Head of caudate nucleus (tissue), 42 donors: ENCODE measurements at regions not wholly inside any gene's neighbourhood (a gene's known extent, or its start where the extent isn't known, plus 50 kb on each side); places are given as distances from the start of the nearest gene placed in this dataset.

Experiments
- DNase-seq, 42 donors: peaks; one replicate each; pipeline versions ENCODE4 v3.0.0 to v3.0.0-alpha.2; 2020 to 2021; ENCODE audit warnings: mixed read lengths in 7 of 42
- intact Hi-C: fragments of 100-400 bp; cut with DNase I; formaldehyde crosslinking; loops from one replicate; pipeline ENCODE4 v1.15.0; 2022

DNA sequence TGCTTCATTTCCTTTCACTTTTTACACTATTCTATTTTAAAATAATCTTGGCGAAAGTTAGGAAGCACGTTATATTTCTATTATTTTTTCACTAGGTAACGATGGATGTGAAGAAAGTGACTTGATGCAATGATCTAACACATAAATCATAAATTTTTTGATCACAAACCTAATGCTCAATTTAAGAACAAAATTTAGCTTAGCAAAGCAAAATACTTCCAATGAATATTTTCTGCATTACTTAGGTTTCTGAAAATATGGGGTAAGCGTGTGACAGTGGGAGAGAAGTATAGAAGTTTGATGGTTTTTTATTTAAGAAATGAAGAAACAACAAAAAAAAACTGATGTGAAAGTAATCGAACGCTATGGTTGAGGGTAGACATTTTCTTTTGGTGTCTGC is 1528.7 kb upstream of the CDH9 start:
- DNase-seq = no peak
- intact Hi-C loops = no loop called here

DNA sequence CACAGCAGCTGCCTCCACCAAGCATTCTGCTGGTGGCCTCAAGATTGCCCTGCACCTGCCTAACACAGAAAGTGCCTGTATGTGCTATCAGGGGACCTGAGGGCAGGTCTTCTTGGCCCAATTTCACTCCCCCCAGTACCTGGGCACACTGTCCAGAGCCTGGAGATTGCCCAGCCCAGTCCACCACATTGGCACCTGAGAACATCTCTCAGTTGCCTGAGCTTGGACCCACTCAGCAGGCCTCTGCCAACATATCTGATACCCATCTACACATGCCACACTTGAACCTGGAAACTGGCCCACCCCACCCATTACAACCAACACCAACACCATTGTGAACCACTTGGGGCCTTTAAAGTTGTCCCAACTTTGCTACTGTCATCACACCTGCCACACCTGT is 1523.1 kb upstream of the CDH9 start:
- DNase-seq = no peak
- intact Hi-C loops = no loop called here

DNA sequence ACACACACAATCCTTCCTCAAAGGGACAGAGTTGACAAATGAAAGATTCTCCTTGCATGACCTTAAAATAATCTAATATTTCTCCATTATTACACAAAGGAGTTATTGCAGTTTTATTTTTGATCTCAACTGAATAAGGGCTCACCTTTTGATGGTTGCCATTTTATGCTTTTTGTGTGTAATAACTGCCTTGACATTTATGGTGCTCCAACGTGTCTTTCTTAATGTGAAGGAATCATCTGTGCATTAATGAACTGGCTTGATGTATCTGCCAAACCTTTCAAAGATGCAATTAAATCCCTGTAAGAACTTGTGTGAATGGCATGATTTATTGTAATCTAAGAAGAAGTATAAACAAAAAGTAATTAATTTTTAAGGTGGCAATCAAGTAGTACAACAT is 1519.8 kb upstream of the CDH9 start:
- intact Hi-C loops = no loop called here
- DNase-seq = no peak

DNA sequence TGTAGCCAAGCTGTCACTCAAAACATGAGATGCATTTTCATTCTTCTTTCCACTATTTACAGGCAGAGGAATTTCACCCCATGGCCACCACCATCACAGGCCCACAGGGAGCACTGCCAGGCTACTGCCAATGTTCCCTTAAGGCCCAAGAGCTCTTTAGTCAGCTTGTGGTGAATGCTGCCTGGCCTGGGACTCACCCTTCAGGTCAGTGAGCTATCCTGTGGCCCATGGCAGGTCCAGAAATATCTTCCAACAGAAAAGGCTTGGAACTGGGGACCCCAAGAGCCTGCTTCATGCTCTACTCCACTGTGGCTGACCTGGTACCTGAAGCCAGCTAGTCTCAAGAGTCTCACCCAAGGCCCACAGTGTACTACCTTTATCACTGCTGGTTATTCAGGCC is 1518.7 kb upstream of the CDH9 start:
- DNase-seq = no peak
- intact Hi-C loops = no loop called here

DNA sequence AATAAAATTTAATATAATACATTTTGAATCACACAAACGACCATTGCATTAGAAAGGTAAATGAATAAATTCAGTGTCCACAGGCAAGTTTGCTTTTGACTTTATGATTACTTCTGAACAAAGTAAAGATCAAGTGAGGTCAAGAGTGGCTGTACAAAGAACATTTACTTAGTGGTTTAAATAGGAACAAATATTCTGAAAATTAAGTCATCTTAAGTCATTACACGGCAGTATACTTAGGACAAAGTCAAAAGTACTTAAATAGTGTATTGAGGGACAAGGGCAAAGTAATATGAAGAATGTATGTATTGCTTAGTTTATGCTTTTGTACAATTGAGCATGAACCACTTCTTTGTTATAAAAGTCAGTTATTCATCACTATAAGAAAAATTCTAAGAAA is 1511.2 kb upstream of the CDH9 start:
- no peak for DNase-seq
- intact Hi-C loops = no loop called here

DNA sequence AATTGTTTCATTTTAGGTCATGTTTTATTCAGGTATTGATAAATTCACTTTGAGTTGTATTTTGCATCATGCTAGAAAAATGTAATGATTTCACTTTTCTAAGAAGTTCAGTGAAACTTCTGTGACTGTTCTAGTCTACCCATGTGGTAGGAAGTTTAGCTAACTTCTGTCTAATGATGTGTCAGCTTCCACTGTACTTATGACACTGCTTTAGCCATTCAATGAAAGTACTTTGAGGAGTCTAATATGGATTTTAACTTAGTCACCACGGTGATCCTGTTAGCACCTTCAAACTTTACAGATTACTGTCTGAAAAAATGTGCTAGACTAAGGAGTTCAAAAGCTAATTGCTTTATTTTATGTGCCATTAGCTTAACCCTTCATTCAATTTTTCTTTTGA is 1510.5 kb upstream of the CDH9 start:
- no peak for DNase-seq
- intact Hi-C loops = no loop called here

DNA sequence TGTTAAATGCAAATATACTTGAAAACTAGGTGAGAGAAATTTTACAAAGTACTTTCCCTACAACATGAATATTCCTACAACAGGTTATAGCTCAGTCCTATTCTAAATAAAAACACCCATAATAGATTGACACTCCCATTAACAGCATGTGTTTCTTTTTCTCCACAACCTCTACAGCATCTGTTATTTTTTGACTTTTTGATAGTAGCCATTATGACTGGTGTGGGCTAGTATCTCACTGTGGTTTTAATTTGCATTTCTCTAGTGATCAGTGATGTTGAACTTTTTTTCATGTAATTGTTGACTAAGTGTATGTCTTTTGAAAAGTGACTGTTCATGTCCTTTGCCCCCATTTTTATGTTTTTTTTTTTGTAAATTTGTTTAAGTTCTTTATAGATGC is 1506.1 kb upstream of the CDH9 start:
- no peak for DNase-seq
- intact Hi-C loops = no loop called here

DNA sequence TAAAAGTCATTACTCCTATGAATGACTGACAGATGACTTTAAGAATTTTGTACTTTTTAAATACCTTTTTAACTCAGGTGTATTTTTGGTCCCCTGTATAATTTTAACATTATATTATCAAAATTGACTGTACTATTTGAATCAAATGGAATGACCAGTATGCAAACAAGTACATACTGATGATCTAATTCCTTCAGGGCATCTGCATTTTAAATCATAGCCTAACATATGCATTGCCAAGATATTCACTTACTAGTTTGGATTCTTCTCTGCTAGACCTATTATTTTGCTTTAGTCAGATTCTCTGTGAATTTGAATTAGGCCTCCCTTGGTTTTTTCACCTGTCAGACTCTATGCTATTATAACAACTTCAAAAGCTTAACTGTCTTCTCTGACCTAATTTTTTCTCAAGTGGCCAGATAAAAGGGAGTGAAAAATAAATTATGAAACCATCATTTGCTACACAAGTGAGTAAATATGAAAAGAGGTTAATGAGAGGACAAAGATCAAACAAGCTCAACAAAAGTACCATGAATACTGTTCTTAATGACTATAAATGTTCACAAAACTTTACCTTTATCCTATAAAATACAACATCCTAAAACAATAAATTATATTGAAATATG is 1505.2 kb upstream of the CDH9 start:
- no peak for DNase-seq
- intact Hi-C loops = no loop called here

DNA sequence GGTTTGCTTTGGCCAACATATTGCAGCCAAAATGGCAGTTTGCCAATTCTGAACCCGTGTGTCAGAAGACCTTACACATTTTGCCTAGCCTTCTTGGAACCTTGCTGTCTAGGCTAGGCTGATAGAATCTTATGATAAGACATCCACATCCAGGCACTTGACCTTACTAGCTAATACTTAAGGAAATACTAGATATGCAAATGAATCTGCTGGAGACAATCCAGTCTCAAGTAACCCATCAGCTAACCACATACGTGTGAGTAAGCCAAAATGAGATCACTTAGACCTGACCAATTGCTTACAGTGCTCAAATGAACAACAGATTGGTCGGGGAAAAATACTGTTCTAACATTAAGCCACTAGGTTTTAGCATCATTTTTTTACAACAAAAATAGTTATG is 1504.6 kb upstream of the CDH9 start:
- intact Hi-C loops = no loop called here
- DNase-seq = no peak

DNA sequence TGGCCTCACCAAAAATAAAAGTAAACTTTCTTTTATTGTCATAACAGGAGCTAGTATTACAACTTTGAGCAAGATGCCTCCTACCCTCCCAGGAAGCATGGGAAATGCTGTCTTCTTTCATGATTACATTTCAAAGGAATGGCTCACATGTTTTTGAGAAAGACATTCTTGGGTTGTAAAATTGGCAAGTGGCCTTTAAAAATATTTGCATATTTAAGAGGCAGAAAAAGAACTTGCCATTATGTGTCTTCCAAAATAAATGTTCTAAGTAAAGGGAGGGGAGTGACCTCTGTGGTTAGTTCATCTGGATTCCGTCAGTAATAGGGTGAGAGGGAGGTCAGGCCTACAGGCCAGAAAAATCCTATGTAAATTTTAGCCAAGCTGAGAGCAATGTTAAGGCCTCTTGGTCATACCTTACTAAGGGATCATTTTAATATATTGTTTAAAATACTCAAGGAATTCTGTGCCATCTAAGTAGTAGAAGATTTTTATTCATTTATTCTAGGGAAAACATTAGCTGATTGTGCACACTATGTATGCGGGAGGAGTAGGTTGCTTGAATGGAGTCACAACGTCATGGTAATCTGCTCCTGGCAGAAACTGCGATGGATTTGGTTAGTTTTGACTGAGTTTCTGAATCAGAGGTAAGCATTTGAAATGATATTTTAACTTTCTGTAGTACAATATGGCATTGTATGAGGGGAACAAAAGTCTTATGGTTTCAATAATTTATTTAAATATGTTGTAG is 1485.7 kb upstream of the CDH9 start:
- DNase-seq = no peak
- intact Hi-C loops = no loop called here

DNA sequence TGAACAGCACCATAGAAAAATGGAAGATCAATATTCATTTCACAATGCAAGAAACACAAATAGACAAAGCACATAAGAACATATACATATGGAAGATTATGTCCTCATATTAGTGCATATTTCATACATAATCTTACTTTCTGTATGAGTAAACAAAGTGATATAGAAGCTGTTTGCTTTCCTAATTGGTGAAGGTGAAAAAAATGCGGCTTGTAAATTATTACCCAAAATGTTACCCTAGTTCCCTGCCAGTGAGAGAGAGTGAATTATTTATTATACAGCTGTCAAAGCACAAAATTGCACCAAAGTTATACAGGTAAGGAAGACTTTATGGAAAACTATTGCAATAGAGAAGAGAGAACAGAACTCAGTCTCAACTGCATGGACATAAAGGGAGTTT is 1485.0 kb upstream of the CDH9 start:
- intact Hi-C loops = no loop called here
- no peak for DNase-seq

DNA sequence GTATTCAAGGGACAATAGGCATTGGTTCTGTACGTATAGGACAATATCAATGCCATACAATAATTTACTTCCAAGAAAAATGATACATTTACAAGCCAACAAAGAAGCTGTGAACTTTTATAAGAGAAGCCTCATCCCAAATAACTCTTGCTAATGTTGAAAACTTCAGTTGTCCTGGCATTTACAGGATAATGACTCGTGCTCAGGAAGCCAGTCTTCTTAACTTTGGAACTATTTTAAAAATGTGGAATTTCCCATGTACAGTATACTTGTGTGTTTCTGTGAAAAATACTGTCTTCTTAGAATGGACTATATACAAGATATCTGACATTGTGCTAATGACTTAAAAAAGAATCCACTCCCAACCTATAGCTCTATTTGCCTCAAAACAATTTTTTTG is 1479.3 kb upstream of the CDH9 start:
- DNase-seq = no peak
- intact Hi-C loops = no loop called here

DNA sequence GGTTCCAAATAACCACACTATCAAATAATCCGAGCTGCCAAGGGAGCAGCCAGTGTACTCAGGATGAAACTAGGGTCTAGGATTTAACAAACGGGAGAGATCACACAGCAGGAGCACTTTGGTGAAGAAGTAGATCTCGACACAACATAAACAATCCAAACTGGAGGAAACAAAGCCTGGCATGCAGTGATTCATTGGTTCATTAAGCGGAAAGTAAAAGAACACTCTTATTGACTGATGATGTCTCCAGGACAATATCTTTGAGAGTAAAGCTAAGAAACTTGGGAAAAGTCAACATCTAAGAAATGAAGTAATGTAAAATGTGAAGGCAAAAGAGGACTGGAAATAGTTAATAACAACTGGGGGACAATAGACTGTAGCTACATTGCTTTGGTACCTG is 1478.3 kb upstream of the CDH9 start:
- no peak for DNase-seq
- intact Hi-C loops = no loop called here

DNA sequence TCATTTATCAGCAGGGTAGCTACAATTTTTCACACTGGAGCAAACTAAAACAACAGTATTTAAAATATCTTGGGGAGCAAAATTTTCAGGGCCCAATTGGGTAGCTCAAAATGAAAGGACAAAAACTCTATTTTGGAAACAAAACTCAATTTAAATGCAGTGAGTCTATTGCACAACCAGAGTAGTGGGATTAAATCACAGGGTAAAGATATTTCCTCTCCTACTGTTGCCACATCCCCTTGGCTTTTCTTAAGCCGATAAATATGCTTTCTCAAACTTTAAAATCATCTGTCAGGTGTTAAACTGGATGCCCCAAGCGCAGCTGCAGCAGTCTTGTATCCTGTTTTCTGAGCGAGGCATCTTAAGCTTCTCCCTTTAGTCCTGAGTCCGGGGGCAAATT is 1474.3 kb upstream of the CDH9 start:
- DNase-seq = no peak
- intact Hi-C loops = no loop called here

DNA sequence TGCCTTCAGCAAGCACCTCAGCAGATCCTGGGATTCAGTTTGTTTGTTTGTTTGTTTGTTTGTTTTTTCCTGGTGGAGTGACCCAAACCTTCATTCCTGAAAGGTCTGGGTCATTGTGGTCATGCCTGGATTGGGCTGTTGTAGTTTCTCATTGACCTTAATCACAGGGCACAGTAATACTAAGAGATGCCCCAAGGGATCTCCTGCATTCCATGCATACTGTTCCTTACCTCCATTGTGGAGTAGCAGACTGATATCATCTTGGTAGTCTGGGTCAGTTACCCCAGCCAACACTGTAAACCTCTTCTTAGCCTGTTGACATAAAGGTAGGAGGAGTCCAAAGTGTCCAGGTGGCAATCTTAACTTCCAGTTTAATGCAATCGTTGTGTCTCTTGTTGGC is 1466.7 kb upstream of the CDH9 start:
- intact Hi-C loops = no loop called here
- DNase-seq = no peak

DNA sequence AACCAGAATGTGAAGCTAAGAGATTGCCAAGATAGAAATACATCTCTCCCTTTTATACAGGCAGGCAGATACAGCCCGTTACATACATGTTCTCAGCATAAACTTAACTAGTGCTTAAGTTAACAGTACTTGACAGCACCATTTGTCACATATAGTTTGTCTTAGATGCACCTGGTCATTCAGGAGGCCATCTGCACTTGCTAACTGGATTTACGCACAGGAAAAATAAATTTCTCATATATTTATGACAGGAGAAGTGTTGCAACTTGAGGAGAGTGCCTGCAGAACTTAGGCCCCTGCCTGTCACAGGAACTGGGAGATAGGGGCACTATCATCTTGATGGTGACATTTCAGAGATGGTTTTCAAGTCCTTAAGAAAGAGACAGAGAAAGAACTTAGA is 1462.1 kb upstream of the CDH9 start:
- DNase-seq = no peak
- intact Hi-C loops = no loop called here

DNA sequence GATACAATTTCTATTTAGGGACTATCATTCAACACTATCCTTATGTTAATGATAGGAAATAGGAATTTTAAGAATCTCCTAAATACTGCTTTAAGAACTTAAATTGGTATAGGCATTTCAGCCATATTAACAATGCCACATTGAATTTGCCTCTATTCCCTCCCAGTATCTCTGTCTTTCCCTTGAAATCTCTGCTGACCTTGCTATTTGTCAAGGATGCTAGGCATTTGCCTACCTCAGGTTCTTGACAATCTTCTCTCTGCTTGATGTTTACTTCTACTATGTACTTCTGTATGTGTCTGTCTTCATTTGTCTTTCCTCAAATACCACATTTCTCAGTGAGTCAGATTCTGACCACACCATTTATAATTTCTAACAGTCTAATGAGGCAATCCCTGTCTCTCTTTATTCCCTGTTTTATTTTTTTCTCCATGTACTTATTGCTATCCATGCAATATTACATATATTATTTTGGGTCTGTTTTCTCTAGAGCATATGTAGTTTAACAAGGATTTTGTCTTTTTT is 1461.4 kb upstream of the CDH9 start:
- intact Hi-C loops = no loop called here

DNA sequence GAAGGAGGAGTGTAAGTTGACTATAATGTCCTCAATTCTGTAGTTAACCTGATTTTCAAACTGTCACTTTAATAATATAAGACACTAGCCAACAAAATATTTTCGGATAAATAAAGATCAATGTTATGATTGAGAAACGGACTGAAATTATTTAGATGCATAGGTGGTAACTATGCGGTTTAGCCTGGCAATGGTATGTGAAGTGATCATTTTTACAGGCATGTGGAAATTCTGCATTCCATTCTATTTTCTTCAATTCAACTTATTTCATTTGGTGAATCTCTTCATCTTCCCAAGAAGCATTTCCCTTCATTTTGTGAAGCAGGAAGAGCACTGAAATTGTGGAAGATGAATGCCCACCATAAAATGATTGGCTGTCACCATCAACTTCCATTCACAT is 1457.5 kb upstream of the CDH9 start:
- intact Hi-C loops = no loop called here
- no peak for DNase-seq

More for the DNA sequence above, 1461.4 kb upstream of the CDH9 start:
- DNase-seq = no peak

DNA sequence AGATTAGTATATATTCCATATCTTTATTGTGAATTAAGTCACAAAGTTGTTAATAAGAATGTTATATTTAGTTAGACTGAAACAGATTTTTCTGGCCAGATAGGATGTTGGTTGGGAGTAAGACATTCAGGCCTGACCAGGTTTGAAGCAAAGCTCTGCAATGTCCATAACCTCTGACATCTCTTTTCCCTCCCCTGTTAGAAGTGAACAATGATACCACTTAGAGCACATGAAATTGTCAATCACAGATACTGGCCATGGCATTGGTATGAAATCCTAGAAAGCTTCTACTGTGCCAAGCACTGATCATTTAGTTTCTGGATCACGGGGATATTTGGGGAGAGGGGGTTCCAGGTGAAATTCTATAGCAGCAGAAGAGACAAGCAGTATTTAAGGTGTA is 1455.1 kb upstream of the CDH9 start:
- DNase-seq = no peak
- intact Hi-C loops = no loop called here

DNA sequence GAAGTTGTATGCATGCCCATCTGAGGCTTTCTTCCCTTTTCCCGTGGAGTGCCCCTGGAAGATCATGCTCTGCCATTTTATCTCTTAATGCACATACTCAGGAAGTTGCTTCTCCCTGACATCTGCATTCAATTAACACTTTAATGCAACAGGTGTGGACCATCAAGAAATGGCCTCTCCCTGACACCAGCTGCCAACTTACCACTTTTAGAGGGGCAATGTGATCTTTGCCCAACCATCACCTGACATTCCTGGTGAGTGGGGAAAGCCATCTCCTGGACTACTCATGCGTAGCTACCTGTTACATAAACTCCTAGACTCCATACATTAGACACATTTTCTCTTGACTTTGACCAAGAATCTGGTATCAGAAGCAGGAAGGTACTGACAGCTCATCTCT is 1450.4 kb upstream of the CDH9 start:
- intact Hi-C loops = no loop called here
- DNase-seq = no peak

DNA sequence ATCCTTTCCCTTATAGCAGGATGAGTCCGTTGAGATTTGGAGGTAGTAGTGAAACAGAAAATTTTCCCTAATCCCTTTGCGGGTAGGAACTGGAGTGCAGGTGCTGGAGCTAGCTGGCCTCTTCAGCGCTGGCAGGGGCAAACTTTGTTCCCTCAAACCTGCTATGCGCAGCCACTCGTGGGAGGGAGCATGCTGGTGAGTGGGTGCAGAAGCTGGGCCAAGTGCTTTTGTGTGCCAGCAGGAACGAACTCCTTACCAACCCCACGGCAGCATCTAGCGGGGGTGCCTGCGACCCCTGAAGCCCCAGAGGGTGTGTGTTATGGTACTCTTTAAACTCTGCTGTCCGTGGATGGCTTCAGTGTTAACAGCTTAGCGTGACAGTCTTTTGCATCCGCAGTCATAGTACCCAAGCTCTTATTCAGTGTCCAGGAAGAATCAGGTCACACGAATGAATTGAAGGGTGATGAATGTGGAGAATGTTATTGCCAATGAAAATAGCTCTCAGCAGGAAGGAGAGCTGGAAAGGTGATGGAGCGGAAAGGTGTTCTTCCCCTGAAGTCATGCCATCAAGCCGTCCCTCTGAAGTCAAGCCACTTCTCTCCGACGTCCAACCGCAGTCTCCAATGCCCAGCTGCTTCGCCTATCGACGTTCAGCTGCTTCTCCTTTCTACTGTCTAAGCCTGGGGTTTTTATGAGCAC is 1445.1 kb upstream of the CDH9 start:
- DNase-seq = no peak
- intact Hi-C loops = no loop called here
